ENCODE measurements at regions not wholly inside any gene's neighbourhood (a gene's known extent, or its start where the extent isn't known, plus 50 kb on each side); places are given as distances from the start of the nearest gene placed in this dataset.
"Not testable (repeated sequence)": the region's sequence is repeated elsewhere in the genome, so short reads cannot be mapped to it uniquely, and the experiment has no call there.

- DNase-seq: no peak
Measured at GRCh38 chr5:102666164-102666946, 88.8 kb upstream of the PAM start.

GRCh38 chr5:102668220-102668932 lies 86.7 kb upstream of the PAM start:
- DNase-seq: no peak

GRCh38 chr5:102670224-102670836 lies 84.8 kb upstream of the PAM start:
- DNase-seq: no peak

GRCh38 chr5:102671033-102671734 lies 83.9 kb upstream of the PAM start:
- DNase-seq: not testable (repeated sequence)

- DNase-seq: no peak
Measured at GRCh38 chr5:102678267-102679058, 76.6 kb upstream of the PAM start.

GRCh38 chr5:102681403-102681983 lies 73.6 kb upstream of the PAM start:
- DNase-seq: peak; percentile 38 to 57

GRCh38 chr5:102682101-102682647 lies 72.9 kb upstream of the PAM start:
- DNase-seq: no peak

GRCh38 chr5:102688076-102688475 lies 67.0 kb upstream of the PAM start:
- DNase-seq: not testable (repeated sequence)

GRCh38 chr5:102688581-102689342 lies 66.3 kb upstream of the PAM start:
- DNase-seq: not testable (repeated sequence)

GRCh38 chr5:102690910-102691309 lies 64.2 kb upstream of the PAM start:
- DNase-seq: no peak

GRCh38 chr5:102691434-102691833 lies 63.7 kb upstream of the PAM start:
- no peak for DNase-seq

- DNase-seq: no peak
Measured at GRCh38 chr5:102700120-102700831, 54.8 kb upstream of the PAM start.

- DNase-seq: no peak
Measured at GRCh38 chr5:102700916-102701315, 54.2 kb upstream of the PAM start.

GRCh38 chr5:102701748-102702147 lies 53.4 kb upstream of the PAM start:
- no peak for DNase-seq
